Neural cell (in vitro differentiated cells): ENCODE measurements at regions not wholly inside any gene's neighbourhood (a gene's known extent, or its start where the extent isn't known, plus 50 kb on each side); places are given as distances from the start of the nearest gene placed in this dataset.

Source experiments
- H2AFZ ChIP-seq: fragments of 200-600, 300-800 bp; sonication (generic), shearing (Covaris generic); 2 replicates; pipeline ENCODE4 v1.6.0; 2014; ENCODE audit warnings: low read depth, mild to moderate bottlenecking, antibody characterized with exemption, low read length, moderate library complexity
- H3F3A ChIP-seq: fragments of 200-600 bp; shearing (Covaris generic); 2 replicates; pipeline ENCODE4 v1.6.1; 2016; ENCODE audit warnings: mild to moderate bottlenecking, moderate library complexity, mixed read lengths, antibody characterized with exemption, low read length; ENCODE audit not compliant: insufficient read depth, poor library complexity, severe bottlenecking
- H3K27ac ChIP-seq: fragments of 200-600, 300-800 bp; sonication (generic), shearing (Covaris generic); 2 replicates; pipeline ENCODE4 v1.5.1; 2014; ENCODE audit warnings: mild to moderate bottlenecking, low read length, moderate library complexity
- H3K27me3 ChIP-seq: fragments of 300-800, 200-600 bp; sonication (generic), shearing (Covaris generic); 2 replicates; pipeline ENCODE4 v1.6.0; 2014; ENCODE audit warnings: mild to moderate bottlenecking, low read depth, low read length, moderate library complexity; ENCODE audit not compliant: insufficient read depth
- H3K36me3 ChIP-seq: fragments of 300-800, 200-600 bp; sonication (generic), shearing (Covaris generic); 2 replicates; pipeline ENCODE4 v1.5.1; 2014; ENCODE audit warnings: mild to moderate bottlenecking, antibody characterized with exemption, low read length, moderate library complexity; ENCODE audit not compliant: insufficient read depth
- H3K4me2 ChIP-seq: fragments of 300-800, 200-600 bp; sonication (generic), shearing (Covaris generic); 2 replicates; pipeline ENCODE4 v1.6.0; 2014; ENCODE audit warnings: mild to moderate bottlenecking, low read length
- H3K4me3 ChIP-seq: fragments of 300-800, 200-600 bp; sonication (generic), shearing (Covaris generic); 2 replicates; pipeline ENCODE4 v1.5.1; 2014; ENCODE audit warnings: mild to moderate bottlenecking, low read length, moderate library complexity
- H3K79me2 ChIP-seq: fragments of 200-600 bp; shearing (Covaris generic); replicated peaks from 2 replicates; pipeline ENCODE4 v1.6.0; 2014; ENCODE audit warnings: mild to moderate bottlenecking, low read length, moderate library complexity; ENCODE audit not compliant: insufficient read depth
- H3K9ac ChIP-seq: fragments of 300-800, 200-600 bp; sonication (generic), shearing (Covaris generic); 2 replicates; pipeline ENCODE4 v1.6.1; 2016; ENCODE audit warnings: mild to moderate bottlenecking, low read length, mixed read lengths
- H3K9me2 ChIP-seq: fragments of 200-600 bp; shearing (Covaris generic); 2 replicates; pipeline ENCODE4 v1.6.1; 2016; ENCODE audit warnings: mild to moderate bottlenecking, low read length, mixed read lengths; ENCODE audit not compliant: insufficient read depth
- H3K9me3 ChIP-seq: fragments of 200-600, 300-800 bp; sonication (generic), shearing (Covaris generic); 2 replicates; pipeline ENCODE4 v1.6.1; 2016; ENCODE audit warnings: mild to moderate bottlenecking, mixed run types, low read length, moderate library complexity, mixed read lengths
- H4K20me1 ChIP-seq: fragments of 200-600 bp; shearing (Covaris generic); 2 replicates; pipeline ENCODE4 v1.6.1; 2016; ENCODE audit warnings: mild to moderate bottlenecking, mixed run types; ENCODE audit not compliant: insufficient read depth
- EP300 ChIP-seq: fragments of 450-650 bp; conservative IDR thresholded peaks from 2 replicates; pipeline ENCODE4 v1.6.1; 2014; ENCODE audit warnings: antibody characterized with exemption, mild to moderate bottlenecking, moderate library complexity; ENCODE audit not compliant: poor library complexity, severe bottlenecking
- EZH2 ChIP-seq: fragments of 200-600, 300-800 bp; shearing (Covaris generic), sonication (generic); IDR thresholded peaks from 2 replicates; pipeline ENCODE4 v1.6.1; 2014; ENCODE audit warnings: antibody characterized with exemption, low read length, borderline replicate concordance, mild to moderate bottlenecking; ENCODE audit not compliant: insufficient read depth, poor library complexity, severe bottlenecking
- MXI1 ChIP-seq: fragments of 450-650 bp; conservative IDR thresholded peaks from 2 replicates; pipeline ENCODE4 v1.6.1; 2014; ENCODE audit warnings: antibody characterized with exemption, mild to moderate bottlenecking; ENCODE audit not compliant: poor library complexity, severe bottlenecking
- POLR2AphosphoS5 ChIP-seq: IDR thresholded peaks from 2 replicates; pipeline ENCODE4 v1.6.1; 2012
- RAD21 ChIP-seq: fragments of 450-650 bp; conservative IDR thresholded peaks from 2 replicates; pipeline ENCODE4 v1.6.1; 2014; ENCODE audit warnings: antibody characterized with exemption, mild to moderate bottlenecking, moderate library complexity
- SMC3 ChIP-seq: fragments of 450-650 bp; conservative IDR thresholded peaks from 2 replicates; pipeline ENCODE4 v1.6.1; 2014; ENCODE audit warnings: antibody characterized with exemption, mild to moderate bottlenecking, moderate library complexity; ENCODE audit not compliant: poor library complexity
- TAF1 ChIP-seq: IDR thresholded peaks from 2 replicates; pipeline ENCODE4 v1.6.1; 2012; ENCODE audit warnings: low read depth
- TF ChIP-seq, protein P1 (sequence below): fragments of 450-650 bp; IDR thresholded peaks from 2 replicates; pipeline ENCODE4 v1.5.1; 2014; ENCODE audit warnings: antibody characterized with exemption, mild to moderate bottlenecking, moderate library complexity; ENCODE audit not compliant: poor library complexity, severe bottlenecking
- TF ChIP-seq, protein P2 (sequence below): IDR thresholded peaks from 2 replicates; pipeline ENCODE4 v1.6.1; 2012; ENCODE audit warnings: borderline replicate concordance

DNA sequence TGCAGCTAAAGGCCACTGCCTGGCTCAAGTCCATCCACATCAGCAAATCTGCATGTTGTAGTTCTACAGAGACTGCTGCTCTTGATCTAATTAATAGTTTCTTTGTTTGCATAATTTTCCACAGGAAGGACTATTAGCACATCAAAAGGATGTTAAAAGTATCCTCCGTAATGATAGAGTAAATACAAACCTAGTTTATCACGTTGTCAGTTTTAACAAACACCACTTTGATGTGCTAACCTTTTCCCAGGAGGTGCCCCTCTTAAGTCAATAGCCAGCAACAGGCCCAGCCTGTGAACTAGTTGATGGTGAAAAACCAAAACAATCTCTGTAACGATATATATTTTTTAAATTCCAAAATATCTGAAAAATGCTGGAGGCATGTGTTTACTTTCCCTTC is 64.2 kb upstream of the SLC22A15 start:
- H3K9me2 ChIP-seq = no peaks in the 10 kb centered on the region
- no peak overlapping the region for H3K4me3 ChIP-seq
- no peak overlapping the region for H2AFZ ChIP-seq
- H4K20me1 ChIP-seq = no peaks in the 10 kb centered on the region
- no peaks in the 10 kb centered on the region for H3K36me3 ChIP-seq
- no peaks in the 10 kb centered on the region for H3K27me3 ChIP-seq
- H3K9me3 ChIP-seq = no peaks in the 10 kb centered on the region
- H3F3A ChIP-seq = peaks cover 3% of the 10 kb centered on the region
- TF ChIP-seq EP300 (no peak), SMC3 (no peak), POLR2AphosphoS5 (no peak), RAD21 (no peak), TAF1 (no peak), EZH2 (no peak), MXI1 (no peak)
- TF ChIP-seq, protein P1, sequence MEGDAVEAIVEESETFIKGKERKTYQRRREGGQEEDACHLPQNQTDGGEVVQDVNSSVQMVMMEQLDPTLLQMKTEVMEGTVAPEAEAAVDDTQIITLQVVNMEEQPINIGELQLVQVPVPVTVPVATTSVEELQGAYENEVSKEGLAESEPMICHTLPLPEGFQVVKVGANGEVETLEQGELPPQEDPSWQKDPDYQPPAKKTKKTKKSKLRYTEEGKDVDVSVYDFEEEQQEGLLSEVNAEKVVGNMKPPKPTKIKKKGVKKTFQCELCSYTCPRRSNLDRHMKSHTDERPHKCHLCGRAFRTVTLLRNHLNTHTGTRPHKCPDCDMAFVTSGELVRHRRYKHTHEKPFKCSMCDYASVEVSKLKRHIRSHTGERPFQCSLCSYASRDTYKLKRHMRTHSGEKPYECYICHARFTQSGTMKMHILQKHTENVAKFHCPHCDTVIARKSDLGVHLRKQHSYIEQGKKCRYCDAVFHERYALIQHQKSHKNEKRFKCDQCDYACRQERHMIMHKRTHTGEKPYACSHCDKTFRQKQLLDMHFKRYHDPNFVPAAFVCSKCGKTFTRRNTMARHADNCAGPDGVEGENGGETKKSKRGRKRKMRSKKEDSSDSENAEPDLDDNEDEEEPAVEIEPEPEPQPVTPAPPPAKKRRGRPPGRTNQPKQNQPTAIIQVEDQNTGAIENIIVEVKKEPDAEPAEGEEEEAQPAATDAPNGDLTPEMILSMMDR = no peak
- TF ChIP-seq, protein P2, sequence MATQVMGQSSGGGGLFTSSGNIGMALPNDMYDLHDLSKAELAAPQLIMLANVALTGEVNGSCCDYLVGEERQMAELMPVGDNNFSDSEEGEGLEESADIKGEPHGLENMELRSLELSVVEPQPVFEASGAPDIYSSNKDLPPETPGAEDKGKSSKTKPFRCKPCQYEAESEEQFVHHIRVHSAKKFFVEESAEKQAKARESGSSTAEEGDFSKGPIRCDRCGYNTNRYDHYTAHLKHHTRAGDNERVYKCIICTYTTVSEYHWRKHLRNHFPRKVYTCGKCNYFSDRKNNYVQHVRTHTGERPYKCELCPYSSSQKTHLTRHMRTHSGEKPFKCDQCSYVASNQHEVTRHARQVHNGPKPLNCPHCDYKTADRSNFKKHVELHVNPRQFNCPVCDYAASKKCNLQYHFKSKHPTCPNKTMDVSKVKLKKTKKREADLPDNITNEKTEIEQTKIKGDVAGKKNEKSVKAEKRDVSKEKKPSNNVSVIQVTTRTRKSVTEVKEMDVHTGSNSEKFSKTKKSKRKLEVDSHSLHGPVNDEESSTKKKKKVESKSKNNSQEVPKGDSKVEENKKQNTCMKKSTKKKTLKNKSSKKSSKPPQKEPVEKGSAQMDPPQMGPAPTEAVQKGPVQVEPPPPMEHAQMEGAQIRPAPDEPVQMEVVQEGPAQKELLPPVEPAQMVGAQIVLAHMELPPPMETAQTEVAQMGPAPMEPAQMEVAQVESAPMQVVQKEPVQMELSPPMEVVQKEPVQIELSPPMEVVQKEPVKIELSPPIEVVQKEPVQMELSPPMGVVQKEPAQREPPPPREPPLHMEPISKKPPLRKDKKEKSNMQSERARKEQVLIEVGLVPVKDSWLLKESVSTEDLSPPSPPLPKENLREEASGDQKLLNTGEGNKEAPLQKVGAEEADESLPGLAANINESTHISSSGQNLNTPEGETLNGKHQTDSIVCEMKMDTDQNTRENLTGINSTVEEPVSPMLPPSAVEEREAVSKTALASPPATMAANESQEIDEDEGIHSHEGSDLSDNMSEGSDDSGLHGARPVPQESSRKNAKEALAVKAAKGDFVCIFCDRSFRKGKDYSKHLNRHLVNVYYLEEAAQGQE = no peak
- no peak overlapping the region for H3K27ac ChIP-seq
- no peak overlapping the region for H3K9ac ChIP-seq
- H3K4me2 ChIP-seq = no peak overlapping the region
- H3K79me2 ChIP-seq = no peaks in the 10 kb centered on the region

DNA sequence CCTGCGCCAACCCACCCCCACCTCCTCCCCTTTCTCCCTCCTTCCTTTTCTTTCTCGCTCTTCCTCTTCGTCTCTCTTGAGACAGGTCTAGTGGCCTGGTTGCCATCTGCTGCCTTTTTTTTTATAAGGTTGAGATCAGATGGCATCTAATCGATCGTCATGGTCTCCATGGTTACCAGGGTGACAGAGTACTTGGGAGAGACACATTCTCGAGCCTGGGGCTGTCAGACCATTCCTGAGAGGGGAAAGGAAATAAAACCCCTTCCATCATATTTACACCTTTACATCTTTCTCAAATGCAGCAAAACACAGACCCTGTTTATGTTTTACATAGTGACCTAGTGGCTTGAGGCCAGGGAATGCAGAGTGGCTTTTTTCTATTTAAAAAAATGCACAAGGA is 53.5 kb upstream of the SLC22A15 start:
- H3K27ac ChIP-seq = peak overlapping the region; percentile 35
- no peaks in the 10 kb centered on the region for H3K9me3 ChIP-seq
- no peaks in the 10 kb centered on the region for H3F3A ChIP-seq
- no peaks in the 10 kb centered on the region for H4K20me1 ChIP-seq
- H3K27me3 ChIP-seq = no peaks in the 10 kb centered on the region
- no peaks in the 10 kb centered on the region for H3K79me2 ChIP-seq
- no peak overlapping the region for H2AFZ ChIP-seq
- peak overlapping the region; percentile 26 for H3K9ac ChIP-seq
- peak overlapping the region; percentile 46 for H3K4me2 ChIP-seq
- TF ChIP-seq EP300 = peak; percentile 36
- TF ChIP-seq, protein P1 = no peak
- TF ChIP-seq EZH2 = no peak
- no peaks in the 10 kb centered on the region for H3K36me3 ChIP-seq
- no peaks in the 10 kb centered on the region for H3K9me2 ChIP-seq
- peak overlapping the region; percentile 29 for H3K4me3 ChIP-seq
